OCI-LY3 (cell line): ENCODE measurements at regions not wholly inside any gene's neighbourhood (a gene's known extent, or its start where the extent isn't known, plus 50 kb on each side); places are given as distances from the start of the nearest gene placed in this dataset.

ENCODE experiments used
- CTCF ChIP-seq: fragments of 200-600, 300-600 bp; sonication (generic); IDR thresholded peaks from 2 replicates; pipeline ENCODE4 v1.5.1; 2014; ENCODE audit warnings: antibody characterized with exemption, low read length, low read depth
- EZH2phosphoT487 ChIP-seq: fragments of 200-600 bp; shearing (Covaris generic); IDR thresholded peaks from 2 replicates; pipeline ENCODE4 v1.6.1; 2018; ENCODE audit warnings: antibody characterized with exemption, mixed run types, low read depth

GRCh38 chr1:37181425-37181824, 147.1 kb upstream of the GRIK3 start:
- TF ChIP-seq CTCF (no peak), EZH2phosphoT487 (no peak)
